Calu3 (cell line): ENCODE measurements at regions not wholly inside any gene's neighbourhood (a gene's known extent, or its start where the extent isn't known, plus 50 kb on each side); places are given as distances from the start of the nearest gene placed in this dataset.

Source experiments
- BruUV-seq: library from RNA; stranded (reverse); fragments of 400-500 nt; replicated peaks from 2 replicates; lab custom pipeline; 2021; lab: Mats Ljungman, UMichigan
- CTCF ChIA-PET: fragments of 300-600 bp; sonication (Branson Sonifier 250); formaldehyde crosslinking; loops from one replicate; lab custom pipeline; 2022; ENCODE audit warnings: antibody characterized with exemption; lab: Charles Lee
- DNase-seq: peaks from one replicate; pipeline ENCODE4 v3.0.0; 2022
- H3K27ac Mint-ChIP-seq: one replicate; pipeline ENCODE4 v1.8.0; 2022; ENCODE audit warnings: mixed read lengths; ENCODE audit not compliant: unreplicated experiment
- H3K27me3 Mint-ChIP-seq: one replicate; pipeline ENCODE4 v1.8.0; 2022; ENCODE audit warnings: mixed read lengths; ENCODE audit not compliant: unreplicated experiment
- H3K36me3 Mint-ChIP-seq: one replicate; pipeline ENCODE4 v1.8.0; 2022; ENCODE audit warnings: mild to moderate bottlenecking, moderate library complexity, mixed read lengths; ENCODE audit not compliant: insufficient read depth, unreplicated experiment
- H3K4me1 Mint-ChIP-seq: one replicate; pipeline ENCODE4 v1.8.0; 2022; ENCODE audit warnings: mild to moderate bottlenecking, low read depth, mixed read lengths; ENCODE audit not compliant: unreplicated experiment
- H3K4me3 Mint-ChIP-seq: one replicate; pipeline ENCODE4 v1.8.0; 2022; ENCODE audit warnings: mild to moderate bottlenecking, low read depth, moderate library complexity, mixed read lengths; ENCODE audit not compliant: unreplicated experiment
- H3K9me3 Mint-ChIP-seq: one replicate; pipeline ENCODE4 v1.8.0; 2022; ENCODE audit warnings: low read depth, mixed read lengths; ENCODE audit not compliant: unreplicated experiment
- CTCF ChIP-seq: fragments of 200-600 bp; IDR thresholded peaks from one replicate; pipeline ENCODE4 v1.8.0; 2022; ENCODE audit warnings: antibody characterized with exemption; ENCODE audit not compliant: unreplicated experiment
- intact Hi-C: fragments of 100-400 bp; cut with micrococcal nuclease; formaldehyde crosslinking; loops from one replicate; pipeline ENCODE4 v1.10.0; 2022; ENCODE audit not compliant: unreplicated experiment

GRCh38 chr7:142408794-142409193 lies 150.9 kb upstream of the PRSS58 start:
- H3K4me3 Mint-ChIP-seq: no peak overlapping the region
- no peaks in the 10 kb centered on the region for H3K27me3 Mint-ChIP-seq
- no TSS peak for BruUV-seq
- H3K27ac Mint-ChIP-seq: no peak overlapping the region
- no peaks in the 10 kb centered on the region for H3K36me3 Mint-ChIP-seq
- H3K9me3 Mint-ChIP-seq: no peaks in the 10 kb centered on the region
- no peak for TF ChIP-seq CTCF
- peaks cover 2% of the 10 kb centered on the region for H3K4me1 Mint-ChIP-seq
- intact Hi-C loops: no loop called here
- CTCF ChIA-PET: no interaction called here
- DNase-seq: no peak

GRCh38 chr7:142407939-142408570 lies 150.2 kb upstream of the PRSS58 start:
- CTCF ChIA-PET: no interaction called here
- TF ChIP-seq CTCF: no peak
- H3K27ac Mint-ChIP-seq: no peak overlapping the region
- peaks cover 1% of the 10 kb centered on the region for H3K27me3 Mint-ChIP-seq
- H3K4me3 Mint-ChIP-seq: no peak overlapping the region
- no peaks in the 10 kb centered on the region for H3K36me3 Mint-ChIP-seq
- no peaks in the 10 kb centered on the region for H3K9me3 Mint-ChIP-seq
- intact Hi-C loops: no loop called here
- DNase-seq: no peak
- H3K4me1 Mint-ChIP-seq: no peaks in the 10 kb centered on the region
- no TSS peak for BruUV-seq

- peaks cover 29% of the 10 kb centered on the region for H3K27me3 Mint-ChIP-seq
- no peak for TF ChIP-seq CTCF
These were observed 147.4 kb upstream of the PRSS58 start for GRCh38 chr7:142405122-142405765.

DNA sequence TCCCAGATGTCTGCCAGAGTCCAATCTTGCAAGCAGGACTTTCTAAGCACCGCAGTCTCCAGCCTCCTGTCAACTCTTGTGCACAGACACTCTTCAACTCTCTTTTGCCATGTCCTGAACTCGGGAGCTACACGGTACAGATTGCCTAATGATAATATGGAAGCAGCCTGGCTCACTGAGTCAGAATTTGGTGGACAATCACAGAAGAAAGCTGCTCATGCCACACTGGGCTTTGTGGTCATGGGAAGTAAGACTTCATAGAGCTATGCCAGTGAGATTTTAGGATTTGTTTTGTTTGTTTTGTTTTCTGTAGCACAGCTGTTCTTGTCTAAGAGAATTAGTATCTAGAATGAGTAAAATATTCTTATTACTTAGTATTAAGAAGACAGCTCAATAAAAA lies 144.1 kb upstream of the PRSS58 start:
- Mint-ChIP-seq H3K27me3 (peaks cover 32% of the 10 kb centered on the region), H3K4me3 (no peak overlapping the region), H3K9me3 (no peaks in the 10 kb centered on the region), H3K36me3 (no peaks in the 10 kb centered on the region), H3K4me1 (no peaks in the 10 kb centered on the region), H3K27ac (no peak overlapping the region)
- TF ChIP-seq CTCF: no peak
- no TSS peak for BruUV-seq
- intact Hi-C loops: no loop called here
- CTCF ChIA-PET: no interaction called here
- DNase-seq: no peak

More at GRCh38 chr7:142405122-142405765, 147.4 kb upstream of the PRSS58 start:
- Mint-ChIP-seq H3K4me1 (no peaks in the 10 kb centered on the region), H3K4me3 (no peak overlapping the region), H3K36me3 (no peaks in the 10 kb centered on the region), H3K9me3 (no peaks in the 10 kb centered on the region), H3K27ac (no peak overlapping the region)
- no TSS peak for BruUV-seq
- CTCF ChIA-PET: no interaction called here
- DNase-seq: no peak
- intact Hi-C loops: no loop called here
